ENCODE measurements at regions not wholly inside any gene's neighbourhood (a gene's known extent, or its start where the extent isn't known, plus 50 kb on each side); places are given as distances from the start of the nearest gene placed in this dataset.
A peak's percentile ranks its signal among the peaks of the same experiment; 100 is the strongest.

DNA sequence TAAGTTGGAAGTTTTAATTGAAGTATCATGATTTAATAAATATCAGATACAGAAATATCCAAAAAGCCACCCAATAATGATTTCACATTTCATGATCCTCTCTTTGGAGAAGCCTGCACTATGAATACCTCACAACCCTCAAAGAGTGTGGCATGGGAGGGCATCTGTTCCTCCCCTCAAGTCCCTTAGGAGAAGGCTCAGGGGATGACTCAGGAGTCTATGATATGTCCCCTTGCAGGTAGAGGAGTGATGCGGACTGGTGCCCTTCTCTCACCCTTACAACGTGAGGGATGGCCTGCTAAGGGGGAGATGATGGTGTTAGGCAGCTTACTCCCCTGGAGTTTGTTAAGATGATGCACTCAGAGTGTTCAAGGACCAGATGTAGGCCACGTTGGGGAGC is 303.3 kb upstream of the DUSP10 start:
- H3K23me2 ChIP-seq (ENCODE audit: low read depth, low read length) = no peaks in the 10 kb centered on the region
- H2BK15ac ChIP-seq (ENCODE audit: low read length) = no peak overlapping the region
- no peak overlapping the region for H3K27ac ChIP-seq (ENCODE audit: low read depth, low read length)
- peak overlapping the region; percentile 25; the same call in 1 of the 2 replicates for H4K8ac ChIP-seq (ENCODE audit: extremely low read depth, insufficient read depth, low read length)
- no peaks in the 10 kb centered on the region for H3K4me1 ChIP-seq (replicated peaks in 1 of 4; ENCODE audit: control insufficient read depth in 3 of 4, insufficient read depth in 4 of 4, low read length in 3 of 4)
- TF ChIP-seq TCF12 (IDR thresholded peaks at IDR 0.05; ENCODE audit: low read depth, low read length) = no peak
- no peaks in the 10 kb centered on the region for H3K79me2 ChIP-seq (ENCODE audit: control insufficient read depth in 1 of 2, insufficient read depth in 2 of 2, low read length in 2 of 2)
- FAIRE-seq = no peak
- no peaks in the 10 kb centered on the region for H3K79me1 ChIP-seq (ENCODE audit: low read depth, low read length)
- no peak overlapping the region for H3K56ac ChIP-seq (replicated peaks; ENCODE audit: insufficient read length, low read depth, low read length)
- H3K23ac ChIP-seq (ENCODE audit: insufficient read length) = no peak overlapping the region
- no peaks in the 10 kb centered on the region for H4K20me1 ChIP-seq (replicated peaks in 1 of 2; ENCODE audit: control insufficient read depth in 1 of 2, insufficient read depth in 2 of 2, low read length in 2 of 2)
- WGBS, 2 experiments (ENCODE audit: extremely low coverage in 1 of 2, insufficient coverage in 1 of 2, insufficient read length in 1 of 2, insufficient replicate concordance in 2 of 2, low coverage in 1 of 2, low lambda C conversion rate in 2 of 2, missing lambda C conversion rate in 1 of 2) = 84% methylated on average over 3 of the region's 3 CpGs; no CpG with 5 or more reads in 1 of the 2 experiments
- no peaks in the 10 kb centered on the region for H3K27me3 ChIP-seq (replicated peaks in 1 of 4; ENCODE audit: control insufficient read depth in 3 of 4, extremely low read depth in 1 of 4, insufficient read depth in 3 of 4, low read length in 3 of 4)
- H2AK5ac ChIP-seq (ENCODE audit: low read depth, low read length) = no peak overlapping the region
- H3K4ac ChIP-seq (replicated peaks; ENCODE audit: insufficient read length, low read depth, low read length) = no peak overlapping the region
- no peak overlapping the region for H2BK12ac ChIP-seq (ENCODE audit: low read depth, low read length)
- H4K91ac ChIP-seq (replicated peaks; ENCODE audit: insufficient read length, low read length) = no peak overlapping the region
- no peak overlapping the region for H4K5ac ChIP-seq (ENCODE audit: insufficient read length, low read depth, low read length)
- no peak overlapping the region for H2BK20ac ChIP-seq (ENCODE audit: low read length)
- H2BK120ac ChIP-seq (replicated peaks; ENCODE audit: low read depth, low read length) = no peak overlapping the region
- no peak overlapping the region for H2AFZ ChIP-seq (ENCODE audit: low read length)
- POLR2A ChIA-PET (ENCODE audit: partially characterized antibody) = no interaction called here
- no peak for DNase-seq (ENCODE audit: low read depth in 1 of 2, low spot score in 2 of 2)
- no peak overlapping the region for H3K9ac ChIP-seq (replicated peaks in 1 of 4; ENCODE audit: extremely low read depth in 1 of 4, low read depth in 3 of 4, low read length in 3 of 4)
- CTCF ChIA-PET (ENCODE audit: partially characterized antibody) = interaction anchor here (1.3 kb wide), 1 partner anchor 409 kb away, joined by 3 read pairs; no protein-coding TSS in a partner anchor
- H3K36me3 ChIP-seq (ENCODE audit: control insufficient read depth in 2 of 4, insufficient read depth in 4 of 4, low read length in 3 of 4) = no peaks in the 10 kb centered on the region
- no peaks in the 10 kb centered on the region for H3K9me3 ChIP-seq (ENCODE audit: insufficient read depth in 2 of 2, low read depth in 1 of 2, low read length in 1 of 2)
- H3K4me3 ChIP-seq (ENCODE audit: extremely low read depth in 1 of 4, insufficient read depth in 2 of 4, low read depth in 3 of 4, low read length in 4 of 4) = no peak overlapping the region
- no peak overlapping the region for H2BK5ac ChIP-seq (ENCODE audit: low read depth, low read length)
- no peak overlapping the region for H3K4me2 ChIP-seq (ENCODE audit: insufficient read depth in 1 of 2, low read depth in 2 of 2, low read length in 2 of 2)
- H3K14ac ChIP-seq (ENCODE audit: insufficient read length) = no peak overlapping the region
- H3K18ac ChIP-seq (ENCODE audit: extremely low read depth, low read length) = no peak overlapping the region

Data from H1 (cell line).